ENCODE measurements at regions not wholly inside any gene's neighbourhood (a gene's known extent, or its start where the extent isn't known, plus 50 kb on each side); places are given as distances from the start of the nearest gene placed in this dataset.

- TF ChIP-seq POLR2A (IDR thresholded peaks at IDR 0.05; ENCODE audit: low read length) (no peak), GATA1 (IDR thresholded peaks at IDR 0.05; ENCODE audit: low read depth, low read length) (no peak)
These were observed 216.5 kb downstream of the RFC3 start for GRCh38 chr13:34034411-34034810.

Data from erythroblast (primary cell).